Left lobe of liver (tissue), 2 donors: ENCODE measurements at regions not wholly inside any gene's neighbourhood (a gene's known extent, or its start where the extent isn't known, plus 50 kb on each side); places are given as distances from the start of the nearest gene placed in this dataset.
"Not testable (repeated sequence)": the region's sequence is repeated elsewhere in the genome, so short reads cannot be mapped to it uniquely, and the experiment has no call there.

Experiments used
- ATAC-seq: fragments of 200-7000 bp; cut with Tn5 transposase; one replicate; pipeline ENCODE4 v1.9.1; 2020; ENCODE audit warnings: mild to moderate bottlenecking, moderate library complexity
- DNase-seq: peaks from one replicate; pipeline ENCODE4 v3.0.0-alpha.2; 2020; ENCODE audit warnings: low spot score
- donor health status: DM: no; HTN: no; CAD: no; lungs with moderate emphysema.
- donor health status: DM: no; HTN: yes; CAD: no.

DNA sequence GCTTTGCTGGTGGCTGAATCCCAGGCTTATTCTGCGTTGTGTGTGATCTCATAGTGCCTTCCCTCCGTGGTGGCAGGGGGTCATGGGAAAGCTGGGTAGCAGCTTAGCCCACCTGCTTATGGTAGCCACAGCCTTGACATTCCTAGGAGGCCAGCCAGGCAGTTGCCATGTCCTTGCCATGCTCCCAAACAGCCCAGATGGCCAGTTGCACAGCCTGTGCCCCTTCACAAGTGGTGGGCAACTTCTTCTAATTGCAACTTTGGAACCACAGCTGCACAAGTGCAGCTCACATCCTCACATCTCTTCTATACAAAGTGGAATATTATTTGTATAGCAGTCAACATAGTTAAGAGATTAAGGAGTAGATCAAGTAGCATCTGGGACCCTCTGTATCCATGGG is 136.6 kb upstream of the PELI1 start:
- not testable (repeated sequence) for ATAC-seq, DNase-seq

DNA sequence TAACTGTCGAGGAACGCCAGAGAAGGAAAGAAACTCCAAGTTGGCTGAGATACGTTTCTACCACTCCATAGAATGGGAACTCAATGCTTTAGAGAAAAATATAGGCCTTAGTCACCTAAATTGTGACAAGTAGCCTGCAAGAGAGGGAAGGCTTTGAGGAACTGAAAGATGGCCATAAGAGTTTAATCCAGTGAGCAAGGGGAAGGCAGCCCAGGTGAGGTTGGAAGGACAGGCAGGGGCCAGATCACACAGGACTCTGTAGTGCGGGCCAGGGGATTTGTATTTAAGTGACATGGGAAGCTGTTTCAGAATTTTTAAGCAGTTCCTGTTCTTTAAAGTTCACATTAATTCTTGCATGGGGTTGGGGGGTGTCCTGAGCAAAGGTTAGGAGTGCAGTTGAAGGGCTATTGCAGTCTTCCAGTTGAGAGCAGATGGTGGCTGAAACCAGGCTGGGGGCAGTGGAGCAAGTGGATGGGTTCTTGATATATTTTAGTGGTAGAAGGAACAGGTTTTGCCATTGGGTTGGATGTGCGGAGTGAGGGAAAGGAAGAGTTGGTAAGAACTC is 138.9 kb upstream of the PELI1 start:
- no peak for ATAC-seq
- no peak for DNase-seq

DNA sequence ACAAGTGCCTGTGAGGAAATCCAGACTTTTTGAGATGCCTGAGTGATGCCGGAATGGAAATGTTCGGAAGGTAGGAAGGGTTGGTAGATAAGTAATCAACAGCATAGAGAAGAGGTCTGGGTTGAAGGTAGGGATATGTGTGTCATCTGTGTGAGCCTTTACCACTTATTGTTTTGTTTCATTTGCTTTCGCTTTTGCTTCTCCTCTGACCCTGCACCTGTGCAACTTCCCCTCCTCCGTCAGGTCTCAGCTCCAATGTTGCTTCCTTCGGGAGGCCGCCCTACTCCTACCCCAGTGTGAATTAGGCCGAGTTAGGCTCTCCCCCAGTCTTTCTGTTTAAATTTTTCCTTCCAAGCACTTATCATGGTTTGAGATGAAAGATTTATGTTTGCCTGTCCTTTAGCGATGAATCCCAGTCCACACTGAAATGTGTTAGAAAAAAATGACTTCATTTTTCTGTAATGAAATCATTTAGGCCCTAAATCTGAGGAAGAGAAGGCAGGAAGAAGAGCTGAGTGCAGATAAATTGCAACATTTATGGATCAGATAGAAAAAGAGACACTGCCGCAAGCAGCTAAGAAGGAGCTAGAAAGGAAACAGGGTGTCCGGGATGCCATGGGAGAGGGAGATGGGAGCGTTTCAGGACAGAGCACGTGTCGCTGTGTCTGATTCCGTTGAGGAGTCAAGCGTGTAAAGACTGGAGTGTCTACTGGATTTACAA is 139.6 kb upstream of the PELI1 start:
- ATAC-seq: peak; percentile 29
- no peak for DNase-seq

DNA sequence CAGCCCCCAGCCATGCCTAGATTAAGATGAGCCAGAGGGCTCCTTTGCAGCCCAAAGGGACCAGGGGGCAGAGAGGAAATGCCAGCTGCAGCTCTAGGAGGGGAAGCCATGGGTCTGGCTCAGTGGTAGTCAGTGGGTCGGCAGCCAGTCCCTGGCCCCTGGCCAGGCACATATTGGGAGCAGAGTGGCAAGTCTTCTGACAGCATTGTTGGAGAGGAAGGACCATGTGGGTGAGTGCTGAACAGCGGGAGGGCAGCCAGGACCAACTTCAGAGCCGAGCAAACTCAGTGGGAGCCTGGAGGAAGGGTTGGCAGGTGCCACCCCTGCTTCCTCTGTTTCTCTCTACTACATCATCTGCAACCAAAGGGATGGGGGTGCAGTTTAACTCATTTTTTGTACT is 140.5 kb upstream of the PELI1 start:
- ATAC-seq: no peak
- DNase-seq: no peak

DNA sequence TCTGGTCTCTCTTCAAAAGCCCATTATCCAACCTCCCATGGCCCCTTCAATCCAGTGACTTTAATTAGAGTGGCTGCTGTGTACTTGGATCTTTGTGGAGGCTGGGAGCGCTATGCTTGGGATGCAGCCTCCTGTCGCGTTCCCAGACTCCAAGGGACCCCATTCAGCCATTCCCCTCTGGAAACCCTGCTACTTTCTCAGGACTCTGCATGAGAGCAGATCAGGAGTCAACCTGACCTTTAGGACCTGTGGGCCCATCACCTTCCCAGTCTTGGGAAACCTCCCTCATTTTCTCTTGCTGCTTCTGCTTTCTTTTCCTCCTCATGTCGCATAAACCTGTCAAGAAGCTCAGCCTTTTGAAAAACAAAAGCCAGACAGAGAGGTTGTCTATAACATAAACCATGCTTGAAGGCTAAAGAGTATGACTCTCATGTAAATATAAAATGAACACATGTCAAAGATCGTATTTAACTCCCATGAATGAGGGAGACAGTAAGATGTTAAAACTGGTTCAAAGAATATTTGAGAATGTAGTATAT is 143.1 kb upstream of the PELI1 start:
- no peak for ATAC-seq
- DNase-seq: no peak

DNA sequence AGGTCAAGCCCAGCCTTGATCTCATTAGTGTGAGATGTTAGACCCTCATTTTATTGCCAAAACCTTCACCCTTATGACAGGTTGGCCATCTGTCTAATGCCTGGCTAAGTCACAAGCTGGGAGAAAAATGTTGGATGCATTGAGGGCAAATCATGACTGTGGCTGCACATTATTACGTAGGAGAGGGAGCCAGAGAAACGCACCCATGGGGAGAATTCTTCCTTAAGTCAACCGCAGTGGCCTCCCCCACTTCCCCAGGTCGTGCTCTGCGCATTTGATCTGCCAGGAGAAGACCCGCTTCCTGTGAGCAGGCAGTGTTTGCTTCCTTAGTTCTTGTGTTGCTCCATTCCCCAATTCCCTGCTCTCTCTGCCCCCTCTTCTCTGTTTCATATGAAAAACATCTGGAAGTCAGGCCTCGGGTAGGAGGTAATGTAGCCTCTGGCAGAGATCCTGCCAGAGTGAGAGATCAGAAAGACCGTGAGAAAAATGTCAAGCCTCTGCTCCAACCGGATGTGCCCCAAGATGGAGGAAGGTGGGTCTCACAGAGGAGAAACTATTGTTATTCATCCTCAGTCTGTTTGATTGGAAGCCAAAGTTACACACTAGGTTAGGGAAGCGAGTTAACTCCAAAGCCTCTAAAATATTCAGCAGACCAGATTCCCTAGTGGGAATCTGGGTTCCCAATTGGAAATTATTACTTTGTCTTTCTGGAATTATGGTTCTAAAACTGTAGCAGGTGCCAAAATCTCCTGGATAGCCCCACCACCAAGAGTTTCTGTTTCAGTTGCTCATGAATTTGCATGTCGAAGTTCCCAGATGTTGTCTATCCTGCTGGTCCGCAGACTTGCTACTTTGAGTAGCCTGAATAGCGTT is 144.3 kb upstream of the PELI1 start:
- no peak for DNase-seq

DNA sequence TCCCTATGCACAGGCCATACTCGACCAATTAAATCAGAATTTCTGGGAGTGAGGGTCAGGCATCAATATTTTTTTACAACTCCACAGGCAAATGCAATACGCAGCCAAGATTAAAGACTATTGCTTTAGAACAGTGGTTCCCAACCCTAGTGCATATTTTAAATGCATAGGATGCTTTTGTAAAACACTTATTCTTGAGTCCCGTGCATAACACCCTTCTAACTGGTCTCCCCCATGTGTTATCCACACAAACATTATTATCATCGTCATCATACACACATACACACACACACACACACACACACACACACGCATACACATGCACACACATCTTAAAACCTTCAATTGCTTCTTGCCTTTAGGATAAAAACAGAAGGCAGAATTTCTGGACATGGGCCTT is 145.0 kb upstream of the PELI1 start:
- DNase-seq (no peak), ATAC-seq (no peak)

More for the DNA sequence above, 144.3 kb upstream of the PELI1 start:
- ATAC-seq: no peak

DNA sequence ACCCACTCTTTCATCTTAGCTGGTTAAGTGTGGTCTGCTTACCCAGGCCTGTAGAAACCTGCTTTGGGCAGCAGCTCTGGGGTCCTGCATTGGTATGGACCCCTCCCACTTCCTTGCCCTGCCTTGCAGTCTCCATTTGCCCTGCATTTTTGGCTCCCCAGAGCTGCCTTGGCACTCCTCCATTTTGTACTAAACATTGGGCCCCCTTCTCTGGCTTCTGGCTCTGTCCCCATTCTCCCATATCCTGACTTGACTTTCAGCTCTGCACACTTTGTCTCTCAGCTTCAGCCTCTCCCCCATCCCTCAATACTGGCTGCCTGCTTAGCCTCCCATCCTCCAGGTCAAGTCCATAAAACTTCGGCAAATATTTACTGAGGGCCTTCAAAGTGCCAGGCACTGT is 145.5 kb upstream of the PELI1 start:
- DNase-seq (no peak), ATAC-seq (no peak)

DNA sequence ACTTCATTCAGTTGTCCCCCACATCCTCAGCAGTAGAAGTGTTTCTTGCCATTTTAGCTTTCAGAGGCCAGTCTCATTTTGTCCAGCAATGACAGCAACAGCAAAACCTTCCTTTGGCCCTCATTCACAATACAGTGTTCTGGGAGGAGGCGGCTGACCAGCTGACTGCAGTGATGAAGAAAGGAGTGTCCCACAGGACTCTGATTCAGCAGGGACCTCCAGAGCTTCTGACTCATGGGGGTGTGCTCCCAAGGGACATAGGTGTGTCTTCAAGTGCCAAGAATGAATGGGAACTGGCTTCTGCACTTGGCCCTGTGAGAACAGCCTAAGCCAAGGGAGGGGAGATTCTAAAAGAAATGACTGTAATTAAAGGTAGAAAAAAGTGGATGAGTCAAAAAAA is 147.0 kb upstream of the PELI1 start:
- no peak for ATAC-seq
- no peak for DNase-seq

DNA sequence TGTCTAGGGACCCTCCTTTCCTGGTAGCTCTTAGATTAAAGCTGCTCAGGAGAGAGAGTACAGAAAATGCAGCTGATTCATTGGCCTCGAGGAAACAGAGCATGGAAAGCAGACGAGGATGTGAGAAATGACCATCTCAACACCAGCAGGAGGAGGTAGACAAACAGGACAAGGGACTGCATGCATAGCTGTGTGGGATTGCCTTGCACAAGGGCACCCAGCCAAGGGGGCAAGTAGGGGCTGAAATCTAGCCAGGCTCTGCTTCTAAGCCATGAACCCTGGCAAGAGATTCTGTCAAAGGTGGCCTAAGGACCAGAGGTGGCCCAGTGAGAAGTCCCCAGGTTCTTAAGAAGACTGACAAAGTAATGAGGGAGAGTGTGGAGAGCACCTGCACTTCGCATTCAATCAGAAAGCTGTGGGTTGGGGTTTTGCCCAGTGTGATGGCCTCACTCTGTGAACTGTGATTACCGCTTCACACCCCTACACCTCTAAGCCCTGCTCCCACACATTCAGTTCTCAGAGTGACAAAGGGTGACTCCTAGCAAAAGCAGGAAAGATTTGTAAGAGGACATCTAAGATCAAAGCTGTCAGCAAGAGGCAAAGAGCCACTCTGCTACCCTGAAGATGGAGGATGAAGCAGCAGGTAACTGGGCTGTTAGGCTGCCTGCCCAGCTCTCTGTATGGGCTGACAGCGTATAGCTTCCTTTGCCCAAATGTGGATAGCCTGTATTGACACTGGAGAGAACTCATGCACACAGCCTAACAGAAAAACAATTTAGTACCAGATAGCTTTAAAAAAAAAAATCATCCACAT is 151.3 kb upstream of the PELI1 start:
- ATAC-seq (no peak), DNase-seq (no peak)

DNA sequence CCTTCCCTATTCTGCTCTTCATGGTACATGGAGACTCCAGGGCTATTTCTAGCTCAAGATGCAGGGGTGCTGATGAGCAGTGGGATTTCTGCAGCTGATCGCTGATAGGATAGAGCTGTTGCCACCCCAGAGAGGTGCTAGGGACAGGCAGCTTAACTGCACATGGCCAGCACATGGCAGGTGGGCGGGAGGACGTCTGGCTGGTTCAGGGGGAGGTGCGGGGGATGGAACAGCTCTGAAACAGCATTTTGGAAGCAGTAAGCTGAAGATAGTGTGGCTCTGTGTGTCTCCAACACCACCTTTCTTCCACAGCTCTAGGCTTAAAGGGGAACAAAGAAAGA is 151.9 kb upstream of the PELI1 start:
- DNase-seq (no peak), ATAC-seq (no peak)

DNA sequence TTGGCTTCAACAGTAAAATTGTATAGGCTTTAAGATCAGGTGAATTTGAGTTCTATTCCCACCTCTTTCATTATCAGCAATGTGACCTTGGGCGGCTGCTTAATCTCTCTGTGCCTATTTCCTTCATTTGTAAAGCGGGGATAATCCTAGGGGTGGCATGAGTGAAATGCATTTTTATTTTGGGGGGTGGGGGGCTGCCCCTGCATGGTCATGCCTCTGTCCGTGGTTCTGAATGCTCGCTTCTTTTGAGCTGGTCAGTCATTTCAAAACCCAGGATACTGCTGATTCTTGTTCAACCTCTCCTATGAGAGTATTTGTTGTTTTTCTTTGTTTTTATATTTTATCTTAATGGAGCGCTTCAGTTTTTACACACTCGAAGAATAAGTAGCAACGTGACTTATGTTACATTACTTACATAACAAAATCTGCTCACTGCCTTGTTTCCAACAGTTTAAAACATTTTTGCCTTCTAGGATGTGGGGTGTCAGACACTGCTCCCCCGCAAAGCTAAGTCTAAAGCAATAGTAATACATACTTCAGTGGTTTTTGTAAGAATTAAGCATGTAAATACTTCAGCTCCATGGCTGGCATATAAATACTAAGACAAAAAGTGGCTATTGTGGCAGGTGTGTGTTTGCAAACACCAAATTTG is 152.6 kb upstream of the PELI1 start:
- ATAC-seq (no peak), DNase-seq (no peak)

DNA sequence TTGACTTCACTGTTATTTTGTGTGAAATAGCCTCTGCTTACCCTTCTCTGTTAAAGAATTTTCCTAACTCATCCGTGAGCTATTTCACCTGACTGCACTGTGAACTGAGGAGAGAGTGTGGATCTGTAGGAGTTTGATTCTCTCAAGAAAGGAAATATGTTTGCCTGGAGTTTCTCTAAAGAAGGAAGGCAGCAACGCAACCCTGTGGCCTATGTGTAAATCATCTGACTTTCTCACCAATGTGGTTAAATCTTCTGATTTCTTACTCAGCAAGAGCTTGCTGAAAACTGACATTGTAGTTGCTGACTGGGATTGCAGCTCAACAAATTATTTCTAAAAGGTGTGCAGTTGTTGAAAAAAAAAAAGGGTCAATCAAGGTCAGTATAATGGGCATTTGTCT is 153.9 kb upstream of the PELI1 start:
- no peak for ATAC-seq
- DNase-seq: no peak

DNA sequence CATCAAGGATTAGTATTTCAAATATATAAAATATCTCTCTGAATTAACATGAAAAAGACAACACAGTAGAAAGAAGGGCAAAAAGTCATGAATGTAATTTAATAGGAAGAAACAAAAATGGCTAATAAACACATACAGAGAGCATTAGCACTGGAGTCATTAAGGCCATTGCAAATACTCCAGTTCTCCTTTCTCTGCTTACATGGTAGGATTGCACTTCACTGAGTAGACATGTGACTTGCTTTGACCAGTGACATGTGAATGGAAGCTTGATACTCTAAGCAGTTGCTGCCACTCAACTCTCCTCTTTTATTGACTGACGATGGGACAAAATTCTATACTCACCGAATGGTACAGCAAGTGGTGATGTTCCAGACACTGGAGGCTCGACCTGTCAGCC is 153.9 kb upstream of the LGALSL start:
- DNase-seq (no peak), ATAC-seq (no peak)

DNA sequence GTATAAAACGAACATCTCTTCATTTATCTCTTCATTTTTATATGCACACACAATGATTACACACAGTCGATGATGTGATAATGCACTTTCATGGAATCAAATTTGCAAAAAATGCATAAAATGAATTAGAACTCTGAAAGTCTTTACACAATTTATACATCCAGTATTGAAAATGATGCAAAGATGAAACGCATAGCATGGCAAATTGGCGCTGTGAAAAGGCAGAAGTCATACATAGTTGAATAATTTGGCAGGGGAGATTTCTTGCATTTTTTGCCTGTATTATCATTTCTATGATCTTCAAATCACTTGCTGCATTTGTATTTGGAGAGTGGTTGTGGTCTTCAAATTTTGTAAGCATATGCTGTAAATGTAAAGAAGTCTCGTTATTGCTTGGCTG is 150.7 kb upstream of the LGALSL start:
- DNase-seq: no peak
- no peak for ATAC-seq

DNA sequence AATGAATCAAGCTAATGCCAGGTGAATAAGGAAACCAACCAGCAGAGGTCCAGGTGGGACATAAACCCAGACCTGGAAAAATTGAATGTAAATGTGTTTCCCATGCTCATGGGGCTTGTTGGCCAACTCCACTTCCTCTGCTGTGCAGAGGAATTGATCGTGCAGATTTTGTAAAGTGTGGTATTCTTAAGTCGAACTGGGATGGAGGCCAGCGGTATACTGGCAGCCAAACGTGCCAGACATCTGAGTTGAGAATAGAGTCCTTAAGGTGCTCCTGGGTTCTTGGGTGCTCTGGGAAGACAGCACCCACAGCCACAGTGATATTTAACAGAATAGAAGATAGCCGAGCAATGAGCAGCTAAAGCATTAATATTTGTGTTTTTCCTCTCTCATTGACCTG is 146.5 kb upstream of the LGALSL start:
- no peak for ATAC-seq

DNA sequence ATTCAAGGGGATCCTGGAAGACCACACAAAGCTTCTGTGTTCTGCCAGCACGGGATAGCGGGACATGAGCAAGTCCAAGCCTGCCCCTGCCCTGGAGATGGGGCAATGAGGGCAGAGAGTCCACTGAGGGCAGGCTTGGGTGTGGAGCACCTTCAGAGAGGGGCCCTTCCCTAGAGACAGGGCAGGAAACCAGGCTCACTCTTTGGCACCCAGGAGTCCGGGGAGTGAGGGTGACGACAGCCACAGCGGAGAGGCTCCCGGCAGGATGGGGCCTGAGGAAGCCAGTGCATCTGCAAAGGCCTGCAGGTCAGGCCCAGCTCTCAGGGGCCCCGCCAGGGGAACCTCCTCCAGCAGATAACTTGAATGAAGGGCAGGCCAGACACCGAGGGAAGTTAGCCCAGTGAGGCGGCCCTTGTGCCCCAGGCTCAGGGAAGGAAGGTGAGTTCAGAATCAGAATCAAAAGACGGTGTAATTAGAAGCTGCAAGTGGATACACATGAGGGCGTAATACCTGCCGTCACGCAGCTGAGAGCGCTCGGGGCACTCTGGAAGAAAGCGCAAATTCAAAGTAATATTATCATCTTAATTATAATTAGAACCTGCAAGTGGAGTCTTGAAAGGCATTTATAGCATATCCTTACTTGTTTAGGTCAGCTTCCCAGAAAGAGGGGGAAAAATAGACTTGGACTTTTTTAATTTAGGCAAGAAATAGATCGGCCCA is 142.6 kb upstream of the LGALSL start:
- DNase-seq: no peak
- ATAC-seq: no peak

More for the DNA sequence above, 146.5 kb upstream of the LGALSL start:
- DNase-seq: no peak

DNA sequence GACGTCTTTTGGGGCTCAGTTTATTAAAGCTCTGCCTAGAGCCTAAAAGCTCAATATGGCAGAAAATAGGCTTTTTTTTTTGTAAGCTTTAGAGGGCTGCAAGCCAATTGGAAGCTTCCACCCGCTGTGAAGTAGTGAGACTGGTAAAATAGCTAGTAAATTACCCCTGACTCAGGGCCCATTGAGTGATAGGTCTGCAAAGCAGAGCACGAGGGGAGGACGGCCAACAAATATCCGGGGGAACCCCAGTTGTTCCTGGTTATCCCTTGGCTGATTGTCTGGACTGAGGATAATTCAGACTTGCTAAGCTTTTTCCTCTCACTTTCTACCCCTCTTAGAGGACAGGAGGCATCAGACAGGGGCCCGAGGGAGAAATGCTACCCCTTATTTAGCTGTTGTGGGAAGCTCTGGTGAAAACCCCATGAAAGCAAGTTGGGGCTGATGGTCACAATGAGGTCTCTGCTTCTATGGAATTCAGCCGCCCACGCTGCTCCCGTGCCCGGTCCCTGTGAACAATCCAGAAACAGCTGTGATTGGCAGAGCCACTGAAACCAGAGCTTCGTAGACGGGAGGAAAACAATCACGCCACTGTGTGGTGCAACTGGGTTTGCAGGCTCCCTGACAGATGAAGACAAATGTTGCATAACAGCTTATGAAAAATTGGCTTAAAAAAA is 141.9 kb upstream of the LGALSL start:
- ATAC-seq (peak; percentile 99), DNase-seq (peak; percentile 82)
